ENCODE measurements at regions not wholly inside any gene's neighbourhood (a gene's known extent, or its start where the extent isn't known, plus 50 kb on each side); places are given as distances from the start of the nearest gene placed in this dataset.

GRCh38 chr2:167415068-167415467 is 526.8 kb downstream of the XIRP2 start:
- TF ChIP-seq, protein P1, sequence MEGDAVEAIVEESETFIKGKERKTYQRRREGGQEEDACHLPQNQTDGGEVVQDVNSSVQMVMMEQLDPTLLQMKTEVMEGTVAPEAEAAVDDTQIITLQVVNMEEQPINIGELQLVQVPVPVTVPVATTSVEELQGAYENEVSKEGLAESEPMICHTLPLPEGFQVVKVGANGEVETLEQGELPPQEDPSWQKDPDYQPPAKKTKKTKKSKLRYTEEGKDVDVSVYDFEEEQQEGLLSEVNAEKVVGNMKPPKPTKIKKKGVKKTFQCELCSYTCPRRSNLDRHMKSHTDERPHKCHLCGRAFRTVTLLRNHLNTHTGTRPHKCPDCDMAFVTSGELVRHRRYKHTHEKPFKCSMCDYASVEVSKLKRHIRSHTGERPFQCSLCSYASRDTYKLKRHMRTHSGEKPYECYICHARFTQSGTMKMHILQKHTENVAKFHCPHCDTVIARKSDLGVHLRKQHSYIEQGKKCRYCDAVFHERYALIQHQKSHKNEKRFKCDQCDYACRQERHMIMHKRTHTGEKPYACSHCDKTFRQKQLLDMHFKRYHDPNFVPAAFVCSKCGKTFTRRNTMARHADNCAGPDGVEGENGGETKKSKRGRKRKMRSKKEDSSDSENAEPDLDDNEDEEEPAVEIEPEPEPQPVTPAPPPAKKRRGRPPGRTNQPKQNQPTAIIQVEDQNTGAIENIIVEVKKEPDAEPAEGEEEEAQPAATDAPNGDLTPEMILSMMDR (IDR thresholded peaks at IDR 0.05), result no peak
- no peak overlapping the region for H3K27ac ChIP-seq
- no peak overlapping the region for H3K4me3 ChIP-seq
- H3K27me3 ChIP-seq, result no peaks in the 10 kb centered on the region
- no peaks in the 10 kb centered on the region for H3K36me3 ChIP-seq
- no peaks in the 10 kb centered on the region for H3K4me1 ChIP-seq
- ATAC-seq, result no peak
- peaks cover 0 to 7% (median 0%) of the 10 kb centered on the region in 3 donors for H3K9me3 ChIP-seq

- H3K36me3 ChIP-seq, result no peaks in the 10 kb centered on the region
- ATAC-seq, result no peak
- H3K27me3 ChIP-seq, result no peaks in the 10 kb centered on the region
- no peak for TF ChIP-seq EP300 (IDR thresholded peaks at IDR 0.05)
- no peak for TF ChIP-seq POLR2AphosphoS5 (IDR thresholded peaks at IDR 0.05)
- TF ChIP-seq, protein P1 (IDR thresholded peaks at IDR 0.05), result no peak
- TF ChIP-seq POLR2A (IDR thresholded peaks at IDR 0.05), result no peak
- no peak overlapping the region for H3K27ac ChIP-seq
- peaks cover 0 to 7% (median 0%) of the 10 kb centered on the region in 3 donors for H3K9me3 ChIP-seq
- no peak overlapping the region for H3K4me3 ChIP-seq
- H3K4me1 ChIP-seq, result no peaks in the 10 kb centered on the region
These were observed 523.1 kb downstream of the XIRP2 start for GRCh38 chr2:167411367-167411766.

DNA sequence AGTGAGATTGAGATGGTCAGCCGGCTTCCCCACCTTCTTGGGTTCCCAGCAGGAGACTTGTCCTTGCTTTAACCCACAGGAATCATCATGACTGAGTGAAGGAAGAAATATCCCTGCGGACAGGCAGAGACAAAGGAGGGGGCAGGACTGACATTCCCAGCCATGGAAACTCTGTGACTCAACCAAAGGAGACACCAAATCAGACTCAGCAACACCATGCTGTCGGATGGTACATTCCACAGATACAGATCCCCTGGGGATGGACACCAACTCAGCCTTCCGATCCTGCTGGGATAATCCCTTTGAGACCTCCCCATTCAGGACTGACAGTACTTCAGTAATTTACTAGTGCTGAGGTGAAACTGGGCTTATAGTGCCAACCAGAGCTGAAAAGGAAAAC is 518.3 kb downstream of the XIRP2 start:
- Histone ChIP-seq H3K4me3 (no peak overlapping the region), H3K9me3 (no peaks in the 10 kb centered on the region), H3K27me3 (no peaks in the 10 kb centered on the region), H3K36me3 (no peaks in the 10 kb centered on the region), H3K4me1 (no peaks in the 10 kb centered on the region), H3K27ac (no peak overlapping the region)
- WGBS, 2 donors (ENCODE audit: low coverage in 1 of 2), result 10 to 48% methylated on average over 2 of the region's 4 CpGs
- no peak for ATAC-seq
- TF ChIP-seq EP300 (IDR thresholded peaks at IDR 0.05), result no peak
- TF ChIP-seq, protein P1 (IDR thresholded peaks at IDR 0.05), result no peak
- TF ChIP-seq POLR2A (IDR thresholded peaks at IDR 0.05), result no peak
- no peak for TF ChIP-seq POLR2AphosphoS5 (IDR thresholded peaks at IDR 0.05)

DNA sequence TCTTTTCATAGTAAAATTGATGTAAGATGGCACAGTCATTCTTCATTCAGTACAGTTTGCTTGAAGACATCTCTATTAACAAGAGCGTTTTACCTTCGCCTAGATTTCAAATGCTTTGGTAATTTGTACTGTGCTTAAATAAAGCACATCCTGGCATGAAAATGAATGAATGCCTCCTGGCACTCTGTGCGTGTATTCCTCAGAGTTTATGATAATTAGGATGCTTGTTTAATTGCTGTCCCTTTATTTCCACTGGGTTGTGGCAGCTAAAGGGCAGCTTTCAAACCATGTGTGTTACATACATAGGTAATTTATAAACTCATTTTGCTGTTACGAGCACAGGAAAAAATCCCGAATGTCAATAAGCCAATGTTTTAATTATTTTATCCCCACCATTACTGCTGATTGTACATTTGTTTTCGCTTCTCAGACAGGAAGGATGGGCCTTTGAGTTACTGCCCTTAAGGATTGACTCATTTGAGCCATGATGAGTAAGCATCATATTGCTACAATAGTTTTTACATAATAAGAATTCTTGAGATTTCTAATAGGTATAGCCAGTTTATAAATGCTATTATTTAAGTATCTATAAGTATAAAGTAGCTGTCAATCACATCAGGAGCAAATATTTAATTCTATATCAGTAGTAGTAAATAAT is 516.5 kb downstream of the XIRP2 start:
- 82 to 90% methylated on average over 6 of the region's 6 CpGs for WGBS, 2 donors (ENCODE audit: low coverage in 1 of 2)
- Histone ChIP-seq H3K36me3 (no peaks in the 10 kb centered on the region), H3K27me3 (no peaks in the 10 kb centered on the region), H3K4me1 (no peaks in the 10 kb centered on the region), H3K4me3 (no peak overlapping the region), H3K9me3 (no peaks in the 10 kb centered on the region), H3K27ac (no peak overlapping the region)
- no peak for TF ChIP-seq EP300 (IDR thresholded peaks at IDR 0.05)
- TF ChIP-seq, protein P1 (IDR thresholded peaks at IDR 0.05), result no peak
- no peak for TF ChIP-seq POLR2AphosphoS5 (IDR thresholded peaks at IDR 0.05)
- TF ChIP-seq POLR2A (IDR thresholded peaks at IDR 0.05), result no peak
- ATAC-seq, result no peak

DNA sequence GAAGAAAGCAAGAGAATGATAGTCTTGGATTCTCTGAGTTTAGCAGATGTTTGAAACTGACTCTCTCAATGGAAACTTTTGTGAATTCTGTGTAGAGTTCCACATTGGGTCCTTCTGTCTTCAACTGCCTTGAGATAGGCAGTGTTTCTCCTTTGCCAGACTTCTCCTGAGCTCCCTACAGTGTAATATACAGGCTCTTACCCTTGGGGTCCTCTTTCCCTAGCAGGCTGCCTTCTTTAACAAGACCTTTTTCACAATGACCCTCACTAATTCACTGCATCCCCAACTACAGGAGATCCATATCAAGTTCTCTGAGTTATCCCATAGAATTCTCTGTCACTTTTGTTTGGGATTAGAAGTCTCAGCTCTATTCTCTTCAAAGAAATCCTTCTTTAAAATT is 513.0 kb downstream of the XIRP2 start:
- no peaks in the 10 kb centered on the region for H3K4me1 ChIP-seq

More for the DNA sequence above, 513.0 kb downstream of the XIRP2 start:
- no peak overlapping the region for H3K27ac ChIP-seq
- TF ChIP-seq EP300 (IDR thresholded peaks at IDR 0.05) (no peak), POLR2AphosphoS5 (IDR thresholded peaks at IDR 0.05) (no peak), POLR2A (IDR thresholded peaks at IDR 0.05) (no peak)
- TF ChIP-seq, protein P1 (IDR thresholded peaks at IDR 0.05), result no peak
- no peaks in the 10 kb centered on the region for H3K27me3 ChIP-seq
- ATAC-seq, result no peak
- no peaks in the 10 kb centered on the region for H3K36me3 ChIP-seq
- no peaks in the 10 kb centered on the region for H3K9me3 ChIP-seq
- H3K4me3 ChIP-seq, result no peak overlapping the region
